GM12865 (cell line): ENCODE measurements at regions not wholly inside any gene's neighbourhood (a gene's known extent, or its start where the extent isn't known, plus 50 kb on each side); places are given as distances from the start of the nearest gene placed in this dataset.

Experiments
- DNase-seq: peaks from one replicate; pipeline ENCODE4 v3.0.0; 2010; ENCODE audit warnings: low read depth
- H3K4me3 ChIP-seq: 2 replicates; pipeline ENCODE4 v1.5.1; 2011; ENCODE audit warnings: mild to moderate bottlenecking, low read depth, low read length, control low read depth
- TF ChIP-seq, protein P1 (sequence below): IDR thresholded peaks from 2 replicates; pipeline ENCODE4 v1.5.1; 2011; ENCODE audit warnings: low read length, control low read depth, low read depth, inconsistent platforms; ENCODE audit not compliant: insufficient read depth; ENCODE audit errors: missing control alignments

DNA sequence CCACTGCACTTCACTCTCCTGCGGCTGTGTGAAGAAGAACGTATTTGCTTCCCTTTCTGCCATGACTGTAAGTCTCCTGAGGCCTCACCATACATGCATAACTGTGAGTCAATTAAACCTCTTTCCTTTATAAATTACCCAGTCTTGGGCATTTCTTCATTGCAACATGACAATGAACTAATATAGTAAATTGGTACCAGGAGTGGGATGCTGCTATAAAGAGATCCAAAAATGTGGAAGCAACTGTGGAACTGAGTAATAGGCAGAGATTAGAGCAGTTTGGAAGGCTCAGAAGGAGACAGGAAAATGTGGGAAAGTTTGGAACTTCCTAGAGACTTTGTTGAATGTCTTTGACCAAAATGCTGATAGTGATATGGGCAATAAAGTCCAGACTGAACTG, 1907.9 kb downstream of the MRPL39 start:
- TF ChIP-seq, protein P1, sequence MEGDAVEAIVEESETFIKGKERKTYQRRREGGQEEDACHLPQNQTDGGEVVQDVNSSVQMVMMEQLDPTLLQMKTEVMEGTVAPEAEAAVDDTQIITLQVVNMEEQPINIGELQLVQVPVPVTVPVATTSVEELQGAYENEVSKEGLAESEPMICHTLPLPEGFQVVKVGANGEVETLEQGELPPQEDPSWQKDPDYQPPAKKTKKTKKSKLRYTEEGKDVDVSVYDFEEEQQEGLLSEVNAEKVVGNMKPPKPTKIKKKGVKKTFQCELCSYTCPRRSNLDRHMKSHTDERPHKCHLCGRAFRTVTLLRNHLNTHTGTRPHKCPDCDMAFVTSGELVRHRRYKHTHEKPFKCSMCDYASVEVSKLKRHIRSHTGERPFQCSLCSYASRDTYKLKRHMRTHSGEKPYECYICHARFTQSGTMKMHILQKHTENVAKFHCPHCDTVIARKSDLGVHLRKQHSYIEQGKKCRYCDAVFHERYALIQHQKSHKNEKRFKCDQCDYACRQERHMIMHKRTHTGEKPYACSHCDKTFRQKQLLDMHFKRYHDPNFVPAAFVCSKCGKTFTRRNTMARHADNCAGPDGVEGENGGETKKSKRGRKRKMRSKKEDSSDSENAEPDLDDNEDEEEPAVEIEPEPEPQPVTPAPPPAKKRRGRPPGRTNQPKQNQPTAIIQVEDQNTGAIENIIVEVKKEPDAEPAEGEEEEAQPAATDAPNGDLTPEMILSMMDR = no peak
- no peak for DNase-seq
- H3K4me3 ChIP-seq = no peak overlapping the region

DNA sequence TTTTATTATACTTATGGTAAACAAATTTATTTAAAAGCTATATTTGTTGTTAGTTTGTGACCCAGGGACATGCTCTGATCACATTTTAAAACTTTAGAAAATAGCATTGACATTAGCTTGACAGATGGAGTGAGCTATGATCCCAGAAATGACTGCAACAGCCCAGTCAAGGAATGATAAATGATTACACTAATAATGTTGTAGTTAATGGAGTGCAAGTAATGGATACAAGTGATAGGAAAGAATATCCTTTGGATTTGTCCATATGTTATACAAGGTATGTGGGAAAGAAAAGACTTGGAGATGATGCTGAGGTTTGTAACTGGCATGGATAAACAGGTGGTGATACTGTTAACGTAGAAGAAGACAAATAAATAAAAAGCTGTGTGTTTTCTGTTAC, 1908.7 kb downstream of the MRPL39 start:
- H3K4me3 ChIP-seq = no peak overlapping the region
- DNase-seq = no peak
- TF ChIP-seq, protein P1 = no peak

DNA sequence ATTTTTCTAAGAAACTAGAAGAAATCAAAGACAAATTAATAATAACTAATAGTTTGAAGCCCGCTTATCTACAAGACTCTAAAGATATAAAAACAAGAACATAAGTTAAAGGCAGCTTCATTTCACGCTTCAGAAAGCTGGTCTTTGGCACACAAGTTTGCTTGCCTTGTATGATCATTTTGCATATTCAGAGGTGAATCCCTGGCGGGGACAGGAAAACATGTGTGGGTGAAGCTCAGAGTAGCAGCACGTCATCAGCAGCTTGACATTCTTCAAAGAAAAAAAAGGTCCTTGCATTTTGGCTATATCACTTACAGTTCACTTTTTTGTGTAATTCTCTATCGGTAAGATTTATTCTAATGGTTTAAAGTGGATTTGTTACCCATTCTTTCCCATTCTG, 1911.8 kb downstream of the MRPL39 start:
- H3K4me3 ChIP-seq = no peak overlapping the region
- TF ChIP-seq, protein P1 = no peak
- peak; percentile 1 for DNase-seq

DNA sequence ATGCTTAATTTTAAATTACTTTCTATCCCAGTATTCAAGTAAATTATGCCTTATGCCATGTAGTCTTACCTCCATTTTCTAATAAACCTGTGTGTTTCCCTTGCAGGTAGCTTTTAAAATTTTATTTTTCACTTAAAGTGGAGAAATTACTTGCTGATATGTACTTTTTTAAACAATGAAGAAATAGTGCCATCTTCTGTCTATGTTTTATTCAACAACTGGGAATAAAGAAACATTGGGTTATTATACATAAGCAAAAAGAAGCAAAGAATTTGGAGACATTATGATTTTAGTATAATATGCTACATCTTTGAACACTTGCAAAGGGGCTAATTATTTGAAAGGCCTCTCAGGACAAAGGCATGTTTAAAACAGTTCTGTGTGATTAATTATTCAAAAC, 1912.9 kb downstream of the MRPL39 start:
- no peak for DNase-seq
- TF ChIP-seq, protein P1 = no peak
- H3K4me3 ChIP-seq = no peak overlapping the region

DNA sequence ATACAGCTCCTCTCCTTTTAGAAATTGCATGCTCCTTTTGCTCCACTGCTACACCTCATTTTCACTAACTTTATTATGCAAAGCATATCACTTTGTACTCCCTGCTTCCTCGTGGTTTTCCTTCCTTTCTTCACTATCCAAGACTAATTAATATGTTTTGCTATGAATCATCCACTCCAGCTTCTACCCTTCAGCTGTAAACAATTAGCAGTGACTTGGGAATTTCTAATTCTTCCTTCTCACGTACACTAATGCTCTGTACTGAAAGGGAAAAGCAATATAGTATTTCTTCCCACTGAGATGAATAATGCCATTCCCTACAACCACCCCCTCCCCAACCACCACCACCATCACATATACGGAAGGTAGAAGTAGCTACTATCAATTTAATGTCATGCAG, 1917.0 kb downstream of the MRPL39 start:
- TF ChIP-seq, protein P1 = no peak
- no peak overlapping the region for H3K4me3 ChIP-seq
- no peak for DNase-seq

DNA sequence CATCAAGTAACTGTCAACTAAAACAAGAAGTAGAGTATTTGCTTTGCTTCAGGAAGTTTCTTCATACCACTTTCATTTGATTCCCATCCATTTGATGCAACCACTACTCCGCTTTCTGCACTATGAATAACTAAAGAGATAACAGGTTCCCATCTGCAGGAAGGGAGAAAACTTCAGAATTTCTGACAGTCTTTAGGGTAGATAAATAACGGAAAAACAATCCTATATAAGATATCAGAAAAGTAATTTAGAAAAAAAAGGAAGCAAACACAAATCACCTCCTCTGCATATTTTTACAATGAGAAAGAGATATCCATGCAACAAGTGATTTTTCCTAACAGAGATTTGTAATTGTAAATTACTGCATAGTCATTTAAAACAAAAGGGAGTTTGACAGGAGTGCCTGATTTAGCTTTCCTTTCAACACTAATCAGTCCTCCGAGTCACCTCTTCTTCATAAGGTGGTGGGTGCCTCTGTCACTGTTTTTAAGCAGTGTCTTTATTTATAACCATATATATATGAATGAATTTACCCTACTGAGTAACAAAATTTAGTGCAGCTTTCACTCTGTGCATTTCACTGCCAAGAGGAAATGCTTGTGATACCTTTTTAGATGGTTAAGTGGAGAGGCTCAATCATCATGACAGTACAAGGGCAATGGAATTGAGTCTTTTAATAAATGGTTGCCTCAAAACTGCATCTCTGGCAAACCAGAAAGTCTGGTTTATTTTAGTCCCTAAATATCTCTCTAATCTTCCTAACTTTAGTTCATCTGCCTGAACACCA, 1920.4 kb downstream of the MRPL39 start:
- TF ChIP-seq, protein P1 = no peak
- DNase-seq = no peak

DNA sequence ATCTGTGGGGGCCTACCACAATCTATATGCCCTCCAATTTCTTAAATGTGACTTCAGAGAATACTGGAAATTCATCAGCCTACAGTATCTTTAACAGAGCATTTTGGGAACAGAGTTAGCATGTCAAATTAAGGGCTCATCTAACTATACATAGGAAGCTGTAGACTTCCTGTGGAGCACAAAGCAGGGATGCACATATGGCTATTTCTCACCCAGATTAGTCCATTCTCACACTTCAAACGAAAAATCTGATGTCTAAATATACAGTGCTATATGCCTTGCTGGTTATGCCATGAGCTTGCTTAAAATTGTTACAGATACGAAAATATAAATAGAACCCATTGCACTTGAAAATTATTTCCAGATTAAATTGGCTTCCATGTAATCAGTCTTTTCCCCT, 1922.8 kb downstream of the MRPL39 start:
- DNase-seq = no peak
- TF ChIP-seq, protein P1 = no peak
- no peak overlapping the region for H3K4me3 ChIP-seq

More for the DNA sequence above, 1920.4 kb downstream of the MRPL39 start:
- H3K4me3 ChIP-seq = no peak overlapping the region
